OCI-LY7 (cell line): ENCODE measurements at regions not wholly inside any gene's neighbourhood (a gene's known extent, or its start where the extent isn't known, plus 50 kb on each side); places are given as distances from the start of the nearest gene placed in this dataset.

Experiments used
- BruUV-seq: library from RNA; stranded (reverse); fragments of 400-500 nt; replicated peaks from 2 replicates; lab custom pipeline; 2021; lab: Mats Ljungman, UMichigan
- CTCF ChIA-PET: fragments of 300-600 bp; sonication (Branson Sonifier 250); formaldehyde crosslinking; loops from one replicate; lab custom pipeline; 2022; ENCODE audit warnings: antibody characterized with exemption; ENCODE audit not compliant: unreplicated experiment; lab: Charles Lee
- POLR2A ChIA-PET: fragments of 300-600 bp; sonication (Branson Sonifier 250); formaldehyde crosslinking; loops from one replicate; lab custom pipeline; 2022; ENCODE audit warnings: antibody characterized with exemption; lab: Charles Lee
- DNase-seq: peaks from one replicate; pipeline ENCODE4 v3.0.0-alpha.2; 2015; ENCODE audit warnings: low spot score
- H2AFZ ChIP-seq: fragments of 200-600 bp; sonication (generic), shearing (Covaris generic); 2 replicates; pipeline ENCODE4 v1.6.1; 2014; ENCODE audit warnings: mild to moderate bottlenecking, antibody characterized with exemption, low read length, moderate library complexity
- H3K27ac ChIP-seq: fragments of 200-600 bp; sonication (generic); 2 replicates; pipeline ENCODE4 v1.5.1; 2014; ENCODE audit warnings: mixed run types, low read depth, mild to moderate bottlenecking, moderate library complexity, low read length, inconsistent platforms; ENCODE audit not compliant: poor library complexity, severe bottlenecking
- H3K36me3 ChIP-seq: fragments of 200-600 bp; sonication (generic); 2 replicates; pipeline ENCODE4 v1.6.1; 2014; ENCODE audit warnings: mild to moderate bottlenecking, antibody characterized with exemption, low read length, moderate library complexity, mixed read lengths; ENCODE audit not compliant: insufficient read depth
- H3K4me1 ChIP-seq: fragments of 200-600 bp; sonication (generic); 2 replicates; pipeline ENCODE4 v1.5.1; 2014; ENCODE audit warnings: mild to moderate bottlenecking, low read length; ENCODE audit not compliant: insufficient read depth, poor library complexity, severe bottlenecking
- H3K4me2 ChIP-seq: fragments of 200-600 bp; sonication (generic); 2 replicates; pipeline ENCODE4 v1.6.1; 2014; ENCODE audit warnings: mild to moderate bottlenecking, low read length
- H3K4me3 ChIP-seq: fragments of 200-600 bp; sonication (generic); 2 replicates; pipeline ENCODE4 v1.5.1; 2014; ENCODE audit warnings: mild to moderate bottlenecking, low read depth, low read length; ENCODE audit not compliant: poor library complexity, severe bottlenecking
- H3K79me2 ChIP-seq: fragments of 200-600 bp; sonication (generic); 2 replicates; pipeline ENCODE4 v1.6.1; 2016; ENCODE audit warnings: low read depth, mild to moderate bottlenecking, low read length, moderate library complexity, mixed read lengths; ENCODE audit not compliant: insufficient read depth
- H3K9me2 ChIP-seq: fragments of 200-600 bp; sonication (generic); 2 replicates; pipeline ENCODE4 v1.6.1; 2016; ENCODE audit warnings: mild to moderate bottlenecking, low read length, mixed read lengths; ENCODE audit not compliant: insufficient read depth
- H3K9me3 ChIP-seq: fragments of 200-600 bp; sonication (generic); 2 replicates; pipeline ENCODE4 v1.6.1; 2014; ENCODE audit warnings: mild to moderate bottlenecking, mixed run types, low read length, mixed read lengths
- H4K20me1 ChIP-seq: fragments of 200-600 bp; sonication (generic); 2 replicates; pipeline ENCODE4 v1.6.1; 2014; ENCODE audit warnings: mild to moderate bottlenecking, antibody characterized with exemption, low read length, moderate library complexity, mixed read lengths; ENCODE audit not compliant: insufficient read depth
- EZH2phosphoT487 ChIP-seq: fragments of 200-600 bp; sonication (generic); IDR thresholded peaks from 2 replicates; pipeline ENCODE4 v1.6.1; 2018; ENCODE audit warnings: low read depth, borderline replicate concordance, mild to moderate bottlenecking, mixed run types, antibody characterized with exemption, low read length, moderate library complexity, mixed read lengths
- intact Hi-C: fragments of 100-400 bp; cut with micrococcal nuclease; formaldehyde crosslinking; loops from one replicate; pipeline ENCODE4 v1.10.0; 2022; ENCODE audit not compliant: unreplicated experiment
- TF ChIP-seq, protein P1 (sequence below): fragments of 200-600 bp; sonication (generic); conservative IDR thresholded peaks from 2 replicates; pipeline ENCODE4 v1.5.1; 2014; ENCODE audit warnings: mild to moderate bottlenecking, antibody characterized with exemption, low read length, moderate library complexity, mixed read lengths

DNA sequence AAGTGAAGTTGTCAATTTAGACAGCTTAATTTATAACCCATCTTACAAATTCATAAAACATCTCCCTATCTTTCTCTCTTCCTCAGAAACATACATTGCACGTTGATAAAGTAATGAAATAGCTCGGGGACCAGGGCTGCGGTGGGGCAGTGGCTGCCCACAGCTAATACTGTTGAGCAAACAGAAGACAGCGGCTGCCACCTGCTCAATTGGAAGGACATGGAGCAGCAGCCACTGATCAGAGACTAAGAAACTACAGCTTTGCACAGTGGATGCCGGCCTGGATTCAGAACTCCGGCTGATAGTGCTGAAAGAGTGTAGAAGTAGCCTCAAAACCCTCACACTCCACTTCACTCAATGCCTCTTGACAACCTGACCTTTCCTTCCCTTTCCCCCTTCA lies 157.9 kb upstream of the PDE10A start:
- H3K27ac ChIP-seq = no peak overlapping the region
- TF ChIP-seq, protein P1, sequence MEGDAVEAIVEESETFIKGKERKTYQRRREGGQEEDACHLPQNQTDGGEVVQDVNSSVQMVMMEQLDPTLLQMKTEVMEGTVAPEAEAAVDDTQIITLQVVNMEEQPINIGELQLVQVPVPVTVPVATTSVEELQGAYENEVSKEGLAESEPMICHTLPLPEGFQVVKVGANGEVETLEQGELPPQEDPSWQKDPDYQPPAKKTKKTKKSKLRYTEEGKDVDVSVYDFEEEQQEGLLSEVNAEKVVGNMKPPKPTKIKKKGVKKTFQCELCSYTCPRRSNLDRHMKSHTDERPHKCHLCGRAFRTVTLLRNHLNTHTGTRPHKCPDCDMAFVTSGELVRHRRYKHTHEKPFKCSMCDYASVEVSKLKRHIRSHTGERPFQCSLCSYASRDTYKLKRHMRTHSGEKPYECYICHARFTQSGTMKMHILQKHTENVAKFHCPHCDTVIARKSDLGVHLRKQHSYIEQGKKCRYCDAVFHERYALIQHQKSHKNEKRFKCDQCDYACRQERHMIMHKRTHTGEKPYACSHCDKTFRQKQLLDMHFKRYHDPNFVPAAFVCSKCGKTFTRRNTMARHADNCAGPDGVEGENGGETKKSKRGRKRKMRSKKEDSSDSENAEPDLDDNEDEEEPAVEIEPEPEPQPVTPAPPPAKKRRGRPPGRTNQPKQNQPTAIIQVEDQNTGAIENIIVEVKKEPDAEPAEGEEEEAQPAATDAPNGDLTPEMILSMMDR = no peak
- no peak for TF ChIP-seq EZH2phosphoT487
- CTCF ChIA-PET = no interaction called here

DNA sequence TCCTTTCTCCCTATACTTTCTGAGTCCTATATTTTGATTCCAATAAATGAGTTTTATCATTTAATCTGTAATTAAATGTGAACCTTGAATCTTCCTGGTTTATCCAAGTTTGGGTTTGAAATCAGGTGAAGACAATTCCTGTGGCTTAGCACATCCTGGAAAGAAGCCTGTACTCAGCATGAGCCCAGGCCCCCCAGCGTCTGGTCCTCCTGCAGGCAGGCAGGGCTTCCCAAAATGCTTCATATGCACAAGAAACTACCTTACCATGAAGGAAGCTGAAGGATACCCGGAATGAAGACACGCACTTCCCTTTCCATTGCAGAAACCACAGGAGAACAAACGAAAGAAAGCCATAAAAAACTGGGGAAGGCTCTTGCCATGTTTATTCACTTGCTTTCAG lies 157.4 kb upstream of the PDE10A start:
- CTCF ChIA-PET = no interaction called here
- POLR2A ChIA-PET = interaction anchor here (0.6 kb wide), 1 partner anchor 367 kb away, joined by 3 read pairs; no protein-coding TSS in a partner anchor
- intact Hi-C loops = no loop called here
- Histone ChIP-seq H3K9me3 (no peaks in the 10 kb centered on the region), H4K20me1 (no peaks in the 10 kb centered on the region), H3K4me2 (no peak overlapping the region), H3K27ac (no peak overlapping the region), H3K79me2 (no peaks in the 10 kb centered on the region), H2AFZ (no peak overlapping the region), H3K4me1 (no peaks in the 10 kb centered on the region), H3K9me2 (no peaks in the 10 kb centered on the region), H3K4me3 (no peak overlapping the region), H3K36me3 (no peaks in the 10 kb centered on the region)
- BruUV-seq = no TSS peak
- no peak for TF ChIP-seq EZH2phosphoT487
- TF ChIP-seq, protein P1 = no peak
- DNase-seq = no peak

More for the DNA sequence above, 157.9 kb upstream of the PDE10A start:
- H3K4me3 ChIP-seq = no peak overlapping the region
- H3K9me2 ChIP-seq = no peaks in the 10 kb centered on the region
- no peak for DNase-seq
- intact Hi-C loops = no loop called here
- no peak overlapping the region for H3K4me2 ChIP-seq
- no peaks in the 10 kb centered on the region for H3K36me3 ChIP-seq
- H3K79me2 ChIP-seq = no peaks in the 10 kb centered on the region
- no TSS peak for BruUV-seq
- H2AFZ ChIP-seq = no peak overlapping the region
- H4K20me1 ChIP-seq = no peaks in the 10 kb centered on the region
- POLR2A ChIA-PET = interaction anchor here (0.6 kb wide), 1 partner anchor 366 kb away, joined by 3 read pairs; no protein-coding TSS in a partner anchor
- H3K4me1 ChIP-seq = no peaks in the 10 kb centered on the region
- H3K9me3 ChIP-seq = no peaks in the 10 kb centered on the region

DNA sequence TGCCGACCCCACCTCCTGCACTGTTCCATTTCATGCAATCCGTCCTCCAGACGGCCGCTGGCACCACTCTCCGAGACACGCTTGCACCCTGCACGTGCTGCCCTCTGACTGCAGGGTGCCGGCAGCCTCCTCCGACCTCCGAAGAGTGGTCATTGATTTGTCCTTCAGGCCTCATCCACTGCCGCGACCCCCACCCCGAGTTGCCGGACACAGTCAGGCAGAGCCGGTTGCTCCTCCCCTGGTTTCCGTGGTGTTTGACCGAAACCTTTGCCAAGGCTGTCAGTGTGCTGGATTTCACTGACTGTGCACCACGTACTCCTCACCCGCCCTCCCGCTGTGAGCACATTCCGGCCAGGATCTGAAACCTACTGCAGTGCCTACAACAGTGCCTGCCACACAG lies 156.4 kb upstream of the PDE10A start:
- no peak for DNase-seq
- POLR2A ChIA-PET = no interaction called here
- H3K36me3 ChIP-seq = no peaks in the 10 kb centered on the region
- H3K27ac ChIP-seq = no peak overlapping the region
- H4K20me1 ChIP-seq = no peaks in the 10 kb centered on the region
- H3K4me1 ChIP-seq = no peaks in the 10 kb centered on the region
- no peaks in the 10 kb centered on the region for H3K9me2 ChIP-seq
- H3K4me3 ChIP-seq = no peak overlapping the region
- H3K4me2 ChIP-seq = no peak overlapping the region
- no peaks in the 10 kb centered on the region for H3K79me2 ChIP-seq
- H3K9me3 ChIP-seq = no peaks in the 10 kb centered on the region
- BruUV-seq = no TSS peak
- intact Hi-C loops = no loop called here
- CTCF ChIA-PET = no interaction called here
- H2AFZ ChIP-seq = no peak overlapping the region
- TF ChIP-seq EZH2phosphoT487 = no peak
- TF ChIP-seq, protein P1 = no peak
